NB4 (cell line): ENCODE measurements at regions not wholly inside any gene's neighbourhood (a gene's known extent, or its start where the extent isn't known, plus 50 kb on each side); places are given as distances from the start of the nearest gene placed in this dataset.

Experiments
- POLR2A ChIP-seq: IDR thresholded peaks from 2 replicates; pipeline ENCODE4 v1.6.1; 2011; ENCODE audit warnings: mild to moderate bottlenecking; ENCODE audit not compliant: insufficient read length; ENCODE audit errors: extremely low read depth
- TF ChIP-seq, protein P1 (sequence below): IDR thresholded peaks from one replicate; pipeline ENCODE4 v1.5.1; 2012; ENCODE audit warnings: low read depth, low read length
- TF ChIP-seq, protein P2 (sequence below): IDR thresholded peaks from 2 replicates; pipeline ENCODE4 v1.6.1; 2011; ENCODE audit warnings: low read depth, low read length

DNA sequence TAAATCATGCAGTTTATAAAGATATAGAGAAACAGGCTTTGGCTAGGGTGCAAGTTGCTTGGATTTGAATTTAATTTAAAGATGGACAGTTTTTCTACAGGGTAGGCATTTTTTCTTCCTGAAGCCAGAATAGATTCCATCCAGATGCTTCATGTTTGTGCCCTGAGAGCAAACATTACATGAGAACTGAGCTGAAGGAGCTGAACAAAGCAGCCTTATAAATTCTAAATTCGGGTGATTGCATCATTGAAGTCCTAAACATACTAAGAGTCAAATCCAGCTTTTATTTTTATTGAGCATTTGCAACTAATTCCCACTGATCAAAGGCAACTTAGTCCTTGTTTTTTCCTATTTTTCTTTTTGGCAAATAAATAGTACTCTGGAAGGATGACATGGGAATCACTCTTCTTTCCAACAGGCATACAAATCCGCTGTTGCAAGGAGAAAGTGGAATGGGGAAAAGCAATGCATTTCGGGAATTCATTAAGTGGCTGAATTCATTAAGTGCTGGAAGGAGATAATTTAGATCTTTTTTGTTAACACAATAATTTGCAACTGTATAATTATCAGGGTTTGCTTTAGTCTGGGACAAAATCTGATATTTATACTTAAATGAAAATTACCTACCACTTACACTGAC is 828.0 kb downstream of the SLC4A3 start:
- TF ChIP-seq, protein P1, sequence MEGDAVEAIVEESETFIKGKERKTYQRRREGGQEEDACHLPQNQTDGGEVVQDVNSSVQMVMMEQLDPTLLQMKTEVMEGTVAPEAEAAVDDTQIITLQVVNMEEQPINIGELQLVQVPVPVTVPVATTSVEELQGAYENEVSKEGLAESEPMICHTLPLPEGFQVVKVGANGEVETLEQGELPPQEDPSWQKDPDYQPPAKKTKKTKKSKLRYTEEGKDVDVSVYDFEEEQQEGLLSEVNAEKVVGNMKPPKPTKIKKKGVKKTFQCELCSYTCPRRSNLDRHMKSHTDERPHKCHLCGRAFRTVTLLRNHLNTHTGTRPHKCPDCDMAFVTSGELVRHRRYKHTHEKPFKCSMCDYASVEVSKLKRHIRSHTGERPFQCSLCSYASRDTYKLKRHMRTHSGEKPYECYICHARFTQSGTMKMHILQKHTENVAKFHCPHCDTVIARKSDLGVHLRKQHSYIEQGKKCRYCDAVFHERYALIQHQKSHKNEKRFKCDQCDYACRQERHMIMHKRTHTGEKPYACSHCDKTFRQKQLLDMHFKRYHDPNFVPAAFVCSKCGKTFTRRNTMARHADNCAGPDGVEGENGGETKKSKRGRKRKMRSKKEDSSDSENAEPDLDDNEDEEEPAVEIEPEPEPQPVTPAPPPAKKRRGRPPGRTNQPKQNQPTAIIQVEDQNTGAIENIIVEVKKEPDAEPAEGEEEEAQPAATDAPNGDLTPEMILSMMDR, result no peak
- no peak for TF ChIP-seq POLR2A
- TF ChIP-seq, protein P2, sequence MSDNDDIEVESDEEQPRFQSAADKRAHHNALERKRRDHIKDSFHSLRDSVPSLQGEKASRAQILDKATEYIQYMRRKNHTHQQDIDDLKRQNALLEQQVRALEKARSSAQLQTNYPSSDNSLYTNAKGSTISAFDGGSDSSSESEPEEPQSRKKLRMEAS, result no peak
